GM23338 (cell line): ENCODE measurements at regions not wholly inside any gene's neighbourhood (a gene's known extent, or its start where the extent isn't known, plus 50 kb on each side); places are given as distances from the start of the nearest gene placed in this dataset.

Experiments used
- ATAC-seq: fragments of 200-7000 bp; cut with Tn5 transposase; 3 replicates; pipeline ENCODE4 v1.9.1; 2020
- DNase-seq: peaks from one replicate; pipeline ENCODE4 v3.0.0-alpha.2; 2015; ENCODE audit warnings: low spot score
- H2AFZ ChIP-seq: fragments of 200-600 bp; sonication (generic); 2 replicates; pipeline ENCODE4 v1.8.0; 2016; ENCODE audit warnings: antibody characterized with exemption, mild to moderate bottlenecking, moderate library complexity
- H3F3A ChIP-seq: fragments of 200-600 bp; sonication (generic); replicated peaks from 2 replicates; pipeline ENCODE4 v1.8.0; 2017; ENCODE audit warnings: antibody characterized with exemption, mixed run types, low read depth
- H3K27ac ChIP-seq: fragments of 200-600 bp; sonication (generic); 2 replicates; pipeline ENCODE4 v1.6.1; 2016; ENCODE audit warnings: low read depth
- H3K27me3 ChIP-seq: fragments of 200-600 bp; sonication (generic); 2 replicates; pipeline ENCODE4 v1.8.0; 2016; ENCODE audit warnings: mild to moderate bottlenecking, mixed run types, moderate library complexity; ENCODE audit not compliant: insufficient read depth
- H3K36me3 ChIP-seq: fragments of 200-600 bp; sonication (generic); 2 replicates; pipeline ENCODE4 v1.8.0; 2016; ENCODE audit warnings: mild to moderate bottlenecking; ENCODE audit not compliant: insufficient read depth
- H3K4me1 ChIP-seq: fragments of 200-600 bp; sonication (generic); 2 replicates; pipeline ENCODE4 v1.8.0; 2016; ENCODE audit warnings: mild to moderate bottlenecking, moderate library complexity; ENCODE audit not compliant: insufficient read depth
- H3K4me2 ChIP-seq: fragments of 200-600 bp; sonication (generic); 2 replicates; pipeline ENCODE4 v1.7.1; 2017; ENCODE audit warnings: mixed run types
- H3K4me3 ChIP-seq: fragments of 200-600 bp; sonication (generic); 2 replicates; pipeline ENCODE4 v1.6.1; 2016; ENCODE audit warnings: mixed run types
- H3K79me2 ChIP-seq: fragments of 200-600 bp; sonication (generic); replicated peaks from 2 replicates; pipeline ENCODE4 v1.8.0; 2017; ENCODE audit warnings: mild to moderate bottlenecking; ENCODE audit not compliant: insufficient read depth
- H3K9me2 ChIP-seq: fragments of 200-600 bp; sonication (generic); 2 replicates; pipeline ENCODE4 v1.8.0; 2017; ENCODE audit not compliant: insufficient read depth
- H4K20me1 ChIP-seq: fragments of 200-600 bp; sonication (generic); replicated peaks from 2 replicates; pipeline ENCODE4 v1.8.0; 2017; ENCODE audit warnings: mild to moderate bottlenecking; ENCODE audit not compliant: insufficient read depth
- H3K27ac Mint-ChIP-seq: 2 replicates; pipeline ENCODE4 v1.8.0; 2020; ENCODE audit warnings: inconsistent platforms, mild to moderate bottlenecking, moderate library complexity, mixed read lengths
- H3K27me3 Mint-ChIP-seq: 3 replicates; pipeline ENCODE4 v1.8.0; 2022; ENCODE audit warnings: low read depth, mild to moderate bottlenecking, moderate library complexity, mixed read lengths, inconsistent platforms; ENCODE audit not compliant: insufficient read depth, poor library complexity
- H3K36me3 Mint-ChIP-seq: 3 replicates; pipeline ENCODE4 v1.8.0; 2021; ENCODE audit warnings: low read depth, mild to moderate bottlenecking, inconsistent platforms, moderate library complexity, mixed read lengths
- H3K4me1 Mint-ChIP-seq: 3 replicates; pipeline ENCODE4 v1.8.0; 2020; ENCODE audit warnings: mild to moderate bottlenecking, inconsistent platforms, mixed read lengths
- H3K4me3 Mint-ChIP-seq: 3 replicates; pipeline ENCODE4 v1.8.0; 2021; ENCODE audit warnings: moderate library complexity, mild to moderate bottlenecking, inconsistent platforms, mixed read lengths
- H3K9me3 Mint-ChIP-seq: 3 replicates; pipeline ENCODE4 v1.8.0; 2020; ENCODE audit warnings: moderate library complexity, mild to moderate bottlenecking, inconsistent platforms, mixed read lengths
- CREB1 ChIP-seq: fragments of 250-450 bp; sonication (Bioruptor Pico); IDR thresholded peaks from 2 replicates; pipeline ENCODE4 v1.5.0; 2020; ENCODE audit warnings: low read depth, mild to moderate bottlenecking, moderate library complexity
- EZH2 ChIP-seq: fragments of 200-600 bp; sonication (generic); IDR thresholded peaks from one replicate; pipeline ENCODE4 v1.8.0; 2017; ENCODE audit warnings: antibody characterized with exemption, mild to moderate bottlenecking, low read depth; ENCODE audit not compliant: unreplicated experiment
- EZH2phosphoT487 ChIP-seq: fragments of 200-600 bp; sonication (generic); IDR thresholded peaks from one replicate; pipeline ENCODE4 v1.8.1; 2018; ENCODE audit warnings: antibody characterized with exemption; ENCODE audit not compliant: unreplicated experiment
- JUNB ChIP-seq: IDR thresholded peaks from one replicate; pipeline ENCODE4 v1.6.1; 2016; ENCODE audit warnings: antibody characterized with exemption; ENCODE audit not compliant: unreplicated experiment
- NANOG ChIP-seq: IDR thresholded peaks from 2 replicates; pipeline ENCODE4 v1.6.1; 2016; ENCODE audit warnings: antibody characterized with exemption, borderline replicate concordance
- POLR2AphosphoS5 ChIP-seq: IDR thresholded peaks from 2 replicates; pipeline ENCODE4 v1.6.1; 2016; ENCODE audit warnings: antibody characterized with exemption, low read depth
- STAT1 ChIP-seq: IDR thresholded peaks from one replicate; pipeline ENCODE4 v1.6.1; 2016; ENCODE audit warnings: antibody characterized with exemption; ENCODE audit not compliant: unreplicated experiment
- ZNF114 ChIP-seq: fragments of 250-450 bp; sonication (Bioruptor Pico); IDR thresholded peaks from 2 replicates; pipeline ENCODE4 v1.5.0; 2020; ENCODE audit warnings: mild to moderate bottlenecking, moderate library complexity
- ZNF331 ChIP-seq: fragments of 250-450 bp; sonication (Bioruptor Pico); IDR thresholded peaks from 2 replicates; pipeline ENCODE4 v1.5.0; 2020; ENCODE audit warnings: low read depth, mild to moderate bottlenecking, moderate library complexity
- TF ChIP-seq, protein P1 (sequence below), 2 experiments: fragments of 200-600 bp in 1 of 2; sonication (generic) in 1 of 2; conservative IDR thresholded peaks; 2 replicates each; pipeline versions ENCODE4 v1.5.1 to v1.6.1; 2016 to 2017; ENCODE audit warnings: antibody characterized with exemption in 2 of 2, low read depth in 2 of 2, mild to moderate bottlenecking in 2 of 2, moderate library complexity in 1 of 2
- TF ChIP-seq, protein P2 (sequence below): fragments of 250-450 bp; sonication (Bioruptor Pico); IDR thresholded peaks from 2 replicates; pipeline ENCODE4 v1.5.0; 2020; ENCODE audit warnings: mild to moderate bottlenecking, moderate library complexity
- TF ChIP-seq, protein P3 (sequence below): IDR thresholded peaks from one replicate; pipeline ENCODE4 v1.6.1; 2018; ENCODE audit warnings: antibody characterized with exemption; ENCODE audit not compliant: unreplicated experiment
- TF ChIP-seq, protein P4 (sequence below): IDR thresholded peaks from 2 replicates; pipeline ENCODE4 v1.6.1; 2016; ENCODE audit warnings: antibody characterized with exemption

DNA sequence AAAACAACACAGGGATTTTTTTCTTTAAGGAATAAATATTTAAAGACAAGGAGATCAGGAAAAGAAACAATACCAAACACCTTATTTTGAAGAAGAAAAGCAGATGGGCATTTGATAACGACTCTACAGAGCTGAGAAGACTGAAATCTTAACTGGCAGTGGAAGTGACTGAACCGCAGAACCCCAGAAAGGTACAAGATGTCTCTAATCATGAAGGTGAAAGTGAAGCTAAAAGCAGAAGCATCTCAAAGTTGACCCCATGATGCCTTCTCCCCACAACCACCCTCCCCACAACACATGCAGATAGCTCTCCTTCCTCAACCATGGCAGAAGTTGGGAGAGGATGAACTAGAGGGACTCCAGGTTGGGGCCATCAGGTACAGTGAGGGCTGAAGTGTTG is 129.6 kb downstream of the ZNF648 start:
- Histone ChIP-seq H3K27me3 (no peaks in the 10 kb centered on the region), H3K79me2 (no peaks in the 10 kb centered on the region), H3K36me3 (no peaks in the 10 kb centered on the region), H4K20me1 (no peaks in the 10 kb centered on the region), H3K4me2 (no peak overlapping the region), H3K9me2 (peaks cover 8% of the 10 kb centered on the region), H3K27ac (no peak overlapping the region), H2AFZ (no peak overlapping the region), H3F3A (no peaks in the 10 kb centered on the region), H3K4me3 (no peak overlapping the region), H3K4me1 (no peaks in the 10 kb centered on the region)
- no peak for TF ChIP-seq EZH2
- TF ChIP-seq, protein P1, sequence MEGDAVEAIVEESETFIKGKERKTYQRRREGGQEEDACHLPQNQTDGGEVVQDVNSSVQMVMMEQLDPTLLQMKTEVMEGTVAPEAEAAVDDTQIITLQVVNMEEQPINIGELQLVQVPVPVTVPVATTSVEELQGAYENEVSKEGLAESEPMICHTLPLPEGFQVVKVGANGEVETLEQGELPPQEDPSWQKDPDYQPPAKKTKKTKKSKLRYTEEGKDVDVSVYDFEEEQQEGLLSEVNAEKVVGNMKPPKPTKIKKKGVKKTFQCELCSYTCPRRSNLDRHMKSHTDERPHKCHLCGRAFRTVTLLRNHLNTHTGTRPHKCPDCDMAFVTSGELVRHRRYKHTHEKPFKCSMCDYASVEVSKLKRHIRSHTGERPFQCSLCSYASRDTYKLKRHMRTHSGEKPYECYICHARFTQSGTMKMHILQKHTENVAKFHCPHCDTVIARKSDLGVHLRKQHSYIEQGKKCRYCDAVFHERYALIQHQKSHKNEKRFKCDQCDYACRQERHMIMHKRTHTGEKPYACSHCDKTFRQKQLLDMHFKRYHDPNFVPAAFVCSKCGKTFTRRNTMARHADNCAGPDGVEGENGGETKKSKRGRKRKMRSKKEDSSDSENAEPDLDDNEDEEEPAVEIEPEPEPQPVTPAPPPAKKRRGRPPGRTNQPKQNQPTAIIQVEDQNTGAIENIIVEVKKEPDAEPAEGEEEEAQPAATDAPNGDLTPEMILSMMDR (conservative IDR thresholded peaks at IDR 0.05; ENCODE audit: low read depth in 2 of 2): no peak
- TF ChIP-seq, protein P2, sequence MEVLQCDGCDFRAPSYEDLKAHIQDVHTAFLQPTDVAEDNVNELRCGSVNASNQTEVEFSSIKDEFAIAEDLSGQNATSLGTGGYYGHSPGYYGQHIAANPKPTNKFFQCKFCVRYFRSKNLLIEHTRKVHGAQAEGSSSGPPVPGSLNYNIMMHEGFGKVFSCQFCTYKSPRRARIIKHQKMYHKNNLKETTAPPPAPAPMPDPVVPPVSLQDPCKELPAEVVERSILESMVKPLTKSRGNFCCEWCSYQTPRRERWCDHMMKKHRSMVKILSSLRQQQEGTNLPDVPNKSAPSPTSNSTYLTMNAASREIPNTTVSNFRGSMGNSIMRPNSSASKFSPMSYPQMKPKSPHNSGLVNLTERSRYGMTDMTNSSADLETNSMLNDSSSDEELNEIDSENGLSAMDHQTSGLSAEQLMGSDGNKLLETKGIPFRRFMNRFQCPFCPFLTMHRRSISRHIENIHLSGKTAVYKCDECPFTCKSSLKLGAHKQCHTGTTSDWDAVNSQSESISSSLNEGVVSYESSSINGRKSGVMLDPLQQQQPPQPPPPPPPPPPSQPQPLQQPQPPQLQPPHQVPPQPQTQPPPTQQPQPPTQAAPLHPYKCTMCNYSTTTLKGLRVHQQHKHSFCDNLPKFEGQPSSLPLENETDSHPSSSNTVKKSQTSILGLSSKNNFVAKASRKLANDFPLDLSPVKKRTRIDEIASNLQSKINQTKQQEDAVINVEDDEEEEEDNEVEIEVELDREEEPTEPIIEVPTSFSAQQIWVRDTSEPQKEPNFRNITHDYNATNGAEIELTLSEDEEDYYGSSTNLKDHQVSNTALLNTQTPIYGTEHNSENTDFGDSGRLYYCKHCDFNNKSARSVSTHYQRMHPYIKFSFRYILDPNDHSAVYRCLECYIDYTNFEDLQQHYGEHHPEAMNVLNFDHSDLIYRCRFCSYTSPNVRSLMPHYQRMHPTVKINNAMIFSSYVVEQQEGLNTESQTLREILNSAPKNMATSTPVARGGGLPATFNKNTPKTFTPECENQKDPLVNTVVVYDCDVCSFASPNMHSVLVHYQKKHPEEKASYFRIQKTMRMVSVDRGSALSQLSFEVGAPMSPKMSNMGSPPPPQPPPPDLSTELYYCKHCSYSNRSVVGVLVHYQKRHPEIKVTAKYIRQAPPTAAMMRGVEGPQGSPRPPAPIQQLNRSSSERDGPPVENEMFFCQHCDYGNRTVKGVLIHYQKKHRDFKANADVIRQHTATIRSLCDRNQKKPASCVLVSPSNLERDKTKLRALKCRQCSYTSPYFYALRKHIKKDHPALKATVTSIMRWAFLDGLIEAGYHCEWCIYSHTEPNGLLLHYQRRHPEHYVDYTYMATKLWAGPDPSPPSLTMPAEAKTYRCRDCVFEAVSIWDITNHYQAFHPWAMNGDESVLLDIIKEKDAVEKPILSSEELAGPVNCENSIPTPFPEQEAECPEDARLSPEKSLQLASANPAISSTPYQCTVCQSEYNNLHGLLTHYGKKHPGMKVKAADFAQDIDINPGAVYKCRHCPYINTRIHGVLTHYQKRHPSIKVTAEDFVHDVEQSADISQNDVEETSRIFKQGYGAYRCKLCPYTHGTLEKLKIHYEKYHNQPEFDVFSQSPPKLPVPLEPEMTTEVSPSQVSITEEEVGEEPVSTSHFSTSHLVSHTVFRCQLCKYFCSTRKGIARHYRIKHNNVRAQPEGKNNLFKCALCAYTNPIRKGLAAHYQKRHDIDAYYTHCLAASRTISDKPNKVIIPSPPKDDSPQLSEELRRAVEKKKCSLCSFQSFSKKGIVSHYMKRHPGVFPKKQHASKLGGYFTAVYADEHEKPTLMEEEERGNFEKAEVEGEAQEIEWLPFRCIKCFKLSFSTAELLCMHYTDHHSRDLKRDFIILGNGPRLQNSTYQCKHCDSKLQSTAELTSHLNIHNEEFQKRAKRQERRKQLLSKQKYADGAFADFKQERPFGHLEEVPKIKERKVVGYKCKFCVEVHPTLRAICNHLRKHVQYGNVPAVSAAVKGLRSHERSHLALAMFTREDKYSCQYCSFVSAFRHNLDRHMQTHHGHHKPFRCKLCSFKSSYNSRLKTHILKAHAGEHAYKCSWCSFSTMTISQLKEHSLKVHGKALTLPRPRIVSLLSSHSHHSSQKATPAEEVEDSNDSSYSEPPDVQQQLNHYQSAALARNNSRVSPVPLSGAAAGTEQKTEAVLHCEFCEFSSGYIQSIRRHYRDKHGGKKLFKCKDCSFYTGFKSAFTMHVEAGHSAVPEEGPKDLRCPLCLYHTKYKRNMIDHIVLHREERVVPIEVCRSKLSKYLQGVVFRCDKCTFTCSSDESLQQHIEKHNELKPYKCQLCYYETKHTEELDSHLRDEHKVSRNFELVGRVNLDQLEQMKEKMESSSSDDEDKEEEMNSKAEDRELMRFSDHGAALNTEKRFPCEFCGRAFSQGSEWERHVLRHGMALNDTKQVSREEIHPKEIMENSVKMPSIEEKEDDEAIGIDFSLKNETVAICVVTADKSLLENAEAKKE (CRISPR knock-in tag): no peak
- no peak for TF ChIP-seq STAT1
- no peak for TF ChIP-seq ZNF331
- TF ChIP-seq NANOG: no peak
- TF ChIP-seq POLR2AphosphoS5: no peak
- no peak for TF ChIP-seq ZNF114 (CRISPR knock-in tag)
- TF ChIP-seq, protein P3, sequence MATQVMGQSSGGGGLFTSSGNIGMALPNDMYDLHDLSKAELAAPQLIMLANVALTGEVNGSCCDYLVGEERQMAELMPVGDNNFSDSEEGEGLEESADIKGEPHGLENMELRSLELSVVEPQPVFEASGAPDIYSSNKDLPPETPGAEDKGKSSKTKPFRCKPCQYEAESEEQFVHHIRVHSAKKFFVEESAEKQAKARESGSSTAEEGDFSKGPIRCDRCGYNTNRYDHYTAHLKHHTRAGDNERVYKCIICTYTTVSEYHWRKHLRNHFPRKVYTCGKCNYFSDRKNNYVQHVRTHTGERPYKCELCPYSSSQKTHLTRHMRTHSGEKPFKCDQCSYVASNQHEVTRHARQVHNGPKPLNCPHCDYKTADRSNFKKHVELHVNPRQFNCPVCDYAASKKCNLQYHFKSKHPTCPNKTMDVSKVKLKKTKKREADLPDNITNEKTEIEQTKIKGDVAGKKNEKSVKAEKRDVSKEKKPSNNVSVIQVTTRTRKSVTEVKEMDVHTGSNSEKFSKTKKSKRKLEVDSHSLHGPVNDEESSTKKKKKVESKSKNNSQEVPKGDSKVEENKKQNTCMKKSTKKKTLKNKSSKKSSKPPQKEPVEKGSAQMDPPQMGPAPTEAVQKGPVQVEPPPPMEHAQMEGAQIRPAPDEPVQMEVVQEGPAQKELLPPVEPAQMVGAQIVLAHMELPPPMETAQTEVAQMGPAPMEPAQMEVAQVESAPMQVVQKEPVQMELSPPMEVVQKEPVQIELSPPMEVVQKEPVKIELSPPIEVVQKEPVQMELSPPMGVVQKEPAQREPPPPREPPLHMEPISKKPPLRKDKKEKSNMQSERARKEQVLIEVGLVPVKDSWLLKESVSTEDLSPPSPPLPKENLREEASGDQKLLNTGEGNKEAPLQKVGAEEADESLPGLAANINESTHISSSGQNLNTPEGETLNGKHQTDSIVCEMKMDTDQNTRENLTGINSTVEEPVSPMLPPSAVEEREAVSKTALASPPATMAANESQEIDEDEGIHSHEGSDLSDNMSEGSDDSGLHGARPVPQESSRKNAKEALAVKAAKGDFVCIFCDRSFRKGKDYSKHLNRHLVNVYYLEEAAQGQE: no peak
- no peak for TF ChIP-seq CREB1 (CRISPR knock-in tag)
- TF ChIP-seq JUNB: no peak
- TF ChIP-seq, protein P4, sequence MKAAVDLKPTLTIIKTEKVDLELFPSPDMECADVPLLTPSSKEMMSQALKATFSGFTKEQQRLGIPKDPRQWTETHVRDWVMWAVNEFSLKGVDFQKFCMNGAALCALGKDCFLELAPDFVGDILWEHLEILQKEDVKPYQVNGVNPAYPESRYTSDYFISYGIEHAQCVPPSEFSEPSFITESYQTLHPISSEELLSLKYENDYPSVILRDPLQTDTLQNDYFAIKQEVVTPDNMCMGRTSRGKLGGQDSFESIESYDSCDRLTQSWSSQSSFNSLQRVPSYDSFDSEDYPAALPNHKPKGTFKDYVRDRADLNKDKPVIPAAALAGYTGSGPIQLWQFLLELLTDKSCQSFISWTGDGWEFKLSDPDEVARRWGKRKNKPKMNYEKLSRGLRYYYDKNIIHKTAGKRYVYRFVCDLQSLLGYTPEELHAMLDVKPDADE: no peak
- TF ChIP-seq EZH2phosphoT487: no peak
- Mint-ChIP-seq H3K36me3 (no peaks in the 10 kb centered on the region; the same call in 2 of the 3 replicates), H3K4me1 (peaks cover 7% of the 10 kb centered on the region; the same call in 2 of the 3 replicates), H3K27ac (no peak overlapping the region), H3K4me3 (no peak overlapping the region), H3K9me3 (no peaks in the 10 kb centered on the region), H3K27me3 (peaks cover 1% of the 10 kb centered on the region)
- ATAC-seq (no peak), DNase-seq (no peak)
